ENCODE measurements at regions not wholly inside any gene's neighbourhood (a gene's known extent, or its start where the extent isn't known, plus 50 kb on each side); places are given as distances from the start of the nearest gene placed in this dataset.

GRCh38 chr4:78684325-78685079 lies 91.6 kb upstream of the BMP2K start:
- no TSS peak for BruUV-seq (replicated peaks)
- Histone ChIP-seq H3K4me2 (ENCODE audit: low read length) (no peak overlapping the region), H2AFZ (ENCODE audit: low read length) (no peak overlapping the region), H3K9me3 (ENCODE audit: low read length) (no peaks in the 10 kb centered on the region), H4K20me1 (ENCODE audit: low read length) (no peaks in the 10 kb centered on the region), H3K27me3 (ENCODE audit: low read length) (no peaks in the 10 kb centered on the region), H3K27ac (ENCODE audit: low read length) (no peak overlapping the region), H3K36me3 (ENCODE audit: low read depth, low read length) (no peaks in the 10 kb centered on the region), H3F3A (ENCODE audit: low read length, unreplicated experiment) (no peaks in the 10 kb centered on the region), H3K9ac (ENCODE audit: low read length) (no peak overlapping the region), H3K4me1 (ENCODE audit: insufficient read depth, low read length) (peaks cover 7% of the 10 kb centered on the region), H3K9me2 (replicated peaks; ENCODE audit: low read length) (no peaks in the 10 kb centered on the region), H3K79me2 (ENCODE audit: low read length) (no peaks in the 10 kb centered on the region), H3K4me3 (ENCODE audit: low read length) (no peak overlapping the region)
- intact Hi-C loops (cut with micrococcal nuclease) = no loop called here
- ATAC-seq (no peak), DNase-seq (peak; percentile 10)
- POLR2A ChIA-PET (ENCODE audit: unreplicated experiment) = no interaction called here
- TF ChIP-seq EZH2 (IDR thresholded peaks at IDR 0.05; ENCODE audit: low read length, unreplicated experiment) = no peak
- CTCF ChIA-PET = no interaction called here

DNA sequence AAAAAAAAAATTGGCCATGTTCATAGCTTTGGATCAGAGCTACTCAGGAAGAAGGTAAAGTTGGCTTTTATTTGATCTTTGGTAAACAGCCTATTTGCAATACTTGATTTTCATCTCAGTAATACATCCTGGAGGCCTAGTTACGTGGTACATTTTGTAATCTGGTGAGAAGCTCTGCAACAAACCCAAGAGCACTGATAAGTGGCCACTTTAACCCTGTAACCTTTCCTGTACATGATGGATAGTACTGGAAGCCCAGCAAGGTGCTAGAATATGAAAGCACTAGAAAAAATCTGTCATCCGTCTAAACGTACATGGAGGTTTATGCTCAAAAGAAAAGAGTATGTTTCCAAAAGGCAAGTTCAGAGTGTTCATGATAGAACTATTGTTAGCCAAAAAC lies 88.3 kb upstream of the BMP2K start:
- ChIA-PET CTCF (no interaction called here), POLR2A (ENCODE audit: unreplicated experiment) (no interaction called here)
- no peak for DNase-seq
- intact Hi-C loops (cut with micrococcal nuclease) = no loop called here
- no peaks in the 10 kb centered on the region for H3F3A ChIP-seq (ENCODE audit: low read length, unreplicated experiment)
- H3K79me2 ChIP-seq (ENCODE audit: low read length) = no peaks in the 10 kb centered on the region
- no peak for TF ChIP-seq EZH2phosphoT487 (IDR thresholded peaks at IDR 0.05; ENCODE audit: borderline replicate concordance, low read length)
- peaks cover 7% of the 10 kb centered on the region for H3K4me1 ChIP-seq (ENCODE audit: insufficient read depth, low read length)
- H3K27ac ChIP-seq (ENCODE audit: low read length) = no peak overlapping the region
- H3K9me3 ChIP-seq (ENCODE audit: low read length) = no peaks in the 10 kb centered on the region
- H3K9me2 ChIP-seq (replicated peaks; ENCODE audit: low read length) = no peaks in the 10 kb centered on the region
- no peaks in the 10 kb centered on the region for H3K27me3 ChIP-seq (ENCODE audit: low read length)
- no TSS peak for BruUV-seq (replicated peaks)
- H3K36me3 ChIP-seq (ENCODE audit: low read depth, low read length) = no peaks in the 10 kb centered on the region
- H4K20me1 ChIP-seq (ENCODE audit: low read length) = no peaks in the 10 kb centered on the region
- no peak for ATAC-seq
- no peak overlapping the region for H3K4me2 ChIP-seq (ENCODE audit: low read length)
- H3K4me3 ChIP-seq (ENCODE audit: low read length) = no peak overlapping the region
- no peak overlapping the region for H2AFZ ChIP-seq (ENCODE audit: low read length)
- no peak overlapping the region for H3K9ac ChIP-seq (ENCODE audit: low read length)

- H3K27me3 ChIP-seq (ENCODE audit: low read length) = no peaks in the 10 kb centered on the region
- H3K4me3 ChIP-seq (ENCODE audit: low read length) = no peak overlapping the region
- H4K20me1 ChIP-seq (ENCODE audit: low read length) = no peaks in the 10 kb centered on the region
- no peaks in the 10 kb centered on the region for H3F3A ChIP-seq (ENCODE audit: low read length, unreplicated experiment)
- ATAC-seq (peak; percentile 24; the same call in 1 of the 2 replicates), DNase-seq (peak; percentile 13)
- H3K9ac ChIP-seq (ENCODE audit: low read length) = no peak overlapping the region
- no TSS peak for BruUV-seq (replicated peaks)
- H3K9me2 ChIP-seq (replicated peaks; ENCODE audit: low read length) = no peaks in the 10 kb centered on the region
- ChIA-PET CTCF (no interaction called here), POLR2A (ENCODE audit: unreplicated experiment) (no interaction called here)
- no peaks in the 10 kb centered on the region for H3K9me3 ChIP-seq (ENCODE audit: low read length)
- H3K79me2 ChIP-seq (ENCODE audit: low read length) = no peaks in the 10 kb centered on the region
- 0 out of 2 replicates have a peak overlapping the region, but pooled peaks have one; percentile 4 for H3K4me2 ChIP-seq (ENCODE audit: low read length)
- H2AFZ ChIP-seq (ENCODE audit: low read length) = no peak overlapping the region
- intact Hi-C loops (cut with micrococcal nuclease) = no loop called here
- no peak for TF ChIP-seq EZH2 (IDR thresholded peaks at IDR 0.05; ENCODE audit: low read length, unreplicated experiment)
- no peak for TF ChIP-seq EZH2phosphoT487 (IDR thresholded peaks at IDR 0.05; ENCODE audit: borderline replicate concordance, low read length)
- TF ChIP-seq, protein P1, sequence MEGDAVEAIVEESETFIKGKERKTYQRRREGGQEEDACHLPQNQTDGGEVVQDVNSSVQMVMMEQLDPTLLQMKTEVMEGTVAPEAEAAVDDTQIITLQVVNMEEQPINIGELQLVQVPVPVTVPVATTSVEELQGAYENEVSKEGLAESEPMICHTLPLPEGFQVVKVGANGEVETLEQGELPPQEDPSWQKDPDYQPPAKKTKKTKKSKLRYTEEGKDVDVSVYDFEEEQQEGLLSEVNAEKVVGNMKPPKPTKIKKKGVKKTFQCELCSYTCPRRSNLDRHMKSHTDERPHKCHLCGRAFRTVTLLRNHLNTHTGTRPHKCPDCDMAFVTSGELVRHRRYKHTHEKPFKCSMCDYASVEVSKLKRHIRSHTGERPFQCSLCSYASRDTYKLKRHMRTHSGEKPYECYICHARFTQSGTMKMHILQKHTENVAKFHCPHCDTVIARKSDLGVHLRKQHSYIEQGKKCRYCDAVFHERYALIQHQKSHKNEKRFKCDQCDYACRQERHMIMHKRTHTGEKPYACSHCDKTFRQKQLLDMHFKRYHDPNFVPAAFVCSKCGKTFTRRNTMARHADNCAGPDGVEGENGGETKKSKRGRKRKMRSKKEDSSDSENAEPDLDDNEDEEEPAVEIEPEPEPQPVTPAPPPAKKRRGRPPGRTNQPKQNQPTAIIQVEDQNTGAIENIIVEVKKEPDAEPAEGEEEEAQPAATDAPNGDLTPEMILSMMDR (conservative IDR thresholded peaks at IDR 0.05; ENCODE audit: low read depth, low read length) = no peak
- H3K36me3 ChIP-seq (ENCODE audit: low read depth, low read length) = no peaks in the 10 kb centered on the region
- H3K27ac ChIP-seq (ENCODE audit: low read length) = no peak overlapping the region
- H3K4me1 ChIP-seq (ENCODE audit: insufficient read depth, low read length) = peaks cover 7% of the 10 kb centered on the region
Measured at GRCh38 chr4:78688366-78688765, 87.8 kb upstream of the BMP2K start.
